K562 (cell line): ENCODE measurements at regions not wholly inside any gene's neighbourhood (a gene's known extent, or its start where the extent isn't known, plus 50 kb on each side); places are given as distances from the start of the nearest gene placed in this dataset.

ENCODE experiments used
- ATF1 ChIP-seq, 2 experiments: fragments of 450-650 bp in 1 of 2; IDR thresholded peaks; 2 replicates each; pipeline ENCODE4 v1.6.1; 2016; ENCODE audit warnings: missing compliant biosample characterization in 1 of 2, missing genetic modification characterization in 1 of 2
- RAD21 ChIP-seq, 2 experiments: fragments of 250-450 bp in 1 of 2; fragments of 450-650 bp in 1 of 2; sonication (Bioruptor Pico) in 1 of 2; formaldehyde crosslinking in 1 of 2; IDR thresholded peaks in 1 of 2; conservative IDR thresholded peaks in 1 of 2; 2 replicates each; pipeline versions ENCODE4 v1.4.0 to v1.8.0; 2020 to 2022; ENCODE audit warnings: mild to moderate bottlenecking in 2 of 2, moderate library complexity in 1 of 2
- RFX1 ChIP-seq: fragments of 450-650 bp; IDR thresholded peaks from 2 replicates; pipeline ENCODE4 v1.6.1; 2016; ENCODE audit warnings: mild to moderate bottlenecking, moderate library complexity
- SREBF2 ChIP-seq: sonication (generic); formaldehyde crosslinking; IDR thresholded peaks from 2 replicates; pipeline ENCODE4 v1.4.0; 2020; ENCODE audit warnings: mild to moderate bottlenecking, missing genetic modification reagents
- THRB ChIP-seq: fragments of 450-650 bp; formaldehyde crosslinking; conservative IDR thresholded peaks from 2 replicates; pipeline ENCODE4 v1.4.0; 2022; ENCODE audit warnings: mild to moderate bottlenecking, missing genetic modification characterization
- ZNF699 ChIP-seq: fragments of 250-450 bp; sonication (Bioruptor Pico); IDR thresholded peaks from 2 replicates; pipeline ENCODE4 v1.8.0; 2021; ENCODE audit warnings: mild to moderate bottlenecking, moderate library complexity; ENCODE audit not compliant: insufficient replicate concordance

GRCh38 chr6:88358846-88359245, 192.7 kb upstream of the CNR1 start:
- TF ChIP-seq ZNF699 (CRISPR knock-in tag) (no peak), RFX1 (no peak), ATF1 (CRISPR knock-in tag; IDR thresholded peaks at IDR 0.05) (no peak), ATF1 (tag; IDR thresholded peaks at IDR 0.05) (no peak), RAD21 (CRISPR knock-in tag; conservative IDR thresholded peaks at IDR 0.05 in 1 of 2, IDR thresholded peaks at IDR 0.05 in 1 of 2) (no peak), SREBF2 (CRISPR knock-in tag) (no peak), THRB (CRISPR knock-in tag) (no peak)
